ENCODE measurements at regions not wholly inside any gene's neighbourhood (a gene's known extent, or its start where the extent isn't known, plus 50 kb on each side); places are given as distances from the start of the nearest gene placed in this dataset.

GRCh38 chr11:90364527-90364926, 141.7 kb upstream of the CHORDC1 start:
- Histone ChIP-seq H3K4me3 (ENCODE audit: control extremely low read depth in 1 of 5, extremely low read depth in 1 of 5, insufficient read depth in 1 of 5, low read depth in 2 of 5, low read length in 4 of 5) (no peak overlapping the region), H3K27ac (ENCODE audit: low read length in 2 of 2) (no peak overlapping the region), H3K9ac (ENCODE audit: low read length) (no peak overlapping the region), H2AFZ (ENCODE audit: insufficient read depth, low read depth, low read length, poor library complexity, severe bottlenecking) (no peak overlapping the region), H3K4me2 (replicated peaks; ENCODE audit: low read depth, low read length, poor library complexity, severe bottlenecking) (no peak overlapping the region), H4K20me1 (ENCODE audit: control insufficient read depth, insufficient read depth, low read length, poor library complexity, severe bottlenecking) (no peaks in the 10 kb centered on the region), H3K9me3 (ENCODE audit: control extremely low read depth in 1 of 3, control insufficient read depth in 2 of 3, insufficient read depth in 1 of 3, low read length in 2 of 3) (peaks cover 0 to 1% (median 0%) of the 10 kb centered on the region in 3 donors), H3K36me3 (replicated peaks in 1 of 2; ENCODE audit: control extremely low read depth in 1 of 2, control insufficient read depth in 1 of 2, extremely low read depth in 1 of 2, insufficient read depth in 2 of 2, low read length in 1 of 2) (no peaks in the 10 kb centered on the region), H3K79me2 (ENCODE audit: control insufficient read depth, insufficient read depth, low read length) (no peaks in the 10 kb centered on the region), H3K27me3 (replicated peaks in 1 of 4; ENCODE audit: control extremely low read depth in 1 of 4, control insufficient read depth in 3 of 4, insufficient read depth in 4 of 4, low read length in 3 of 4) (no peaks in the 10 kb centered on the region), H3K4me1 (ENCODE audit: control insufficient read depth in 2 of 2, insufficient read depth in 2 of 2, low read length in 2 of 2) (no peaks in the 10 kb centered on the region)
- H3K4me3 Mint-ChIP-seq, result no peak overlapping the region
- DNase-seq (no peak), ATAC-seq (ENCODE audit: low read depth) (no peak)
- ChIA-PET POLR2A (no interaction called here), CTCF (no interaction called here)
- H3K9me3 Mint-ChIP-seq (ENCODE audit: insufficient read depth), result no peaks in the 10 kb centered on the region
- WGBS (ENCODE audit: insufficient coverage), result no CpG with 5 or more reads among the region's 2 CpGs
- no peaks in the 10 kb centered on the region for H3K27me3 Mint-ChIP-seq
- intact Hi-C loops (cut with micrococcal nuclease), result no loop called here
- H3K27ac Mint-ChIP-seq, result no peak overlapping the region
- no peak for TF ChIP-seq EZH2 (IDR thresholded peaks at IDR 0.05; ENCODE audit: borderline replicate concordance, insufficient read depth, low read depth, low read length, poor library complexity, severe bottlenecking)
- TF ChIP-seq CTCF (IDR thresholded peaks at IDR 0.05), result no peak
- no peaks in the 10 kb centered on the region for H3K4me1 Mint-ChIP-seq

- no peaks in the 10 kb centered on the region for H3K4me1 Mint-ChIP-seq
Measured at GRCh38 chr11:90363739-90364138, 140.9 kb upstream of the CHORDC1 start.

More at GRCh38 chr11:90363739-90364138, 140.9 kb upstream of the CHORDC1 start:
- H3K27ac ChIP-seq (ENCODE audit: low read length in 2 of 2), result no peak overlapping the region
- Mint-ChIP-seq H3K27me3 (no peaks in the 10 kb centered on the region), H3K4me3 (no peak overlapping the region), H3K9me3 (ENCODE audit: insufficient read depth) (no peaks in the 10 kb centered on the region), H3K27ac (no peak overlapping the region)
- no peak overlapping the region for H2AFZ ChIP-seq (ENCODE audit: insufficient read depth, low read depth, low read length, poor library complexity, severe bottlenecking)
- POLR2A ChIA-PET, result no interaction called here
- no peak for ATAC-seq (ENCODE audit: low read depth)
- no peaks in the 10 kb centered on the region for H3K36me3 ChIP-seq (replicated peaks in 1 of 2; ENCODE audit: control extremely low read depth in 1 of 2, control insufficient read depth in 1 of 2, extremely low read depth in 1 of 2, insufficient read depth in 2 of 2, low read length in 1 of 2)
- no peaks in the 10 kb centered on the region for H3K79me2 ChIP-seq (ENCODE audit: control insufficient read depth, insufficient read depth, low read length)
- no peak for DNase-seq
- no peak overlapping the region for H3K9ac ChIP-seq (ENCODE audit: low read length)
- TF ChIP-seq EZH2 (IDR thresholded peaks at IDR 0.05; ENCODE audit: borderline replicate concordance, insufficient read depth, low read depth, low read length, poor library complexity, severe bottlenecking), result no peak
- TF ChIP-seq CTCF (IDR thresholded peaks at IDR 0.05), result no peak
- no CpG with 5 or more reads among the region's 1 CpG for WGBS (ENCODE audit: insufficient coverage)
- no peaks in the 10 kb centered on the region for H4K20me1 ChIP-seq (ENCODE audit: control insufficient read depth, insufficient read depth, low read length, poor library complexity, severe bottlenecking)
- peaks cover 0 to 1% (median 0%) of the 10 kb centered on the region in 3 donors for H3K9me3 ChIP-seq (ENCODE audit: control extremely low read depth in 1 of 3, control insufficient read depth in 2 of 3, insufficient read depth in 1 of 3, low read length in 2 of 3)
- no peak overlapping the region for H3K4me2 ChIP-seq (replicated peaks; ENCODE audit: low read depth, low read length, poor library complexity, severe bottlenecking)
- H3K4me3 ChIP-seq (ENCODE audit: control extremely low read depth in 1 of 5, extremely low read depth in 1 of 5, insufficient read depth in 1 of 5, low read depth in 2 of 5, low read length in 4 of 5), result no peak overlapping the region
- intact Hi-C loops (cut with micrococcal nuclease), result no loop called here
- no peaks in the 10 kb centered on the region for H3K27me3 ChIP-seq (replicated peaks in 1 of 4; ENCODE audit: control extremely low read depth in 1 of 4, control insufficient read depth in 3 of 4, insufficient read depth in 4 of 4, low read length in 3 of 4)
- CTCF ChIA-PET, result no interaction called here
- H3K4me1 ChIP-seq (ENCODE audit: control insufficient read depth in 2 of 2, insufficient read depth in 2 of 2, low read length in 2 of 2), result no peaks in the 10 kb centered on the region
